ENCODE measurements at regions not wholly inside any gene's neighbourhood (a gene's known extent, or its start where the extent isn't known, plus 50 kb on each side); places are given as distances from the start of the nearest gene placed in this dataset.

- Histone ChIP-seq H3K9me2 (ENCODE audit: insufficient read depth, low read length) (no peaks in the 10 kb centered on the region), H3K79me2 (replicated peaks; ENCODE audit: insufficient read depth, low read length) (no peaks in the 10 kb centered on the region), H2AFZ (ENCODE audit: low read depth, low read length) (no peak overlapping the region), H3K36me3 (ENCODE audit: insufficient read depth, low read length) (no peaks in the 10 kb centered on the region), H3K27me3 (ENCODE audit: insufficient read depth, low read depth, low read length) (no peaks in the 10 kb centered on the region), H4K20me1 (ENCODE audit: insufficient read depth) (no peaks in the 10 kb centered on the region), H3K27ac (ENCODE audit: low read length) (no peak overlapping the region), H3K9ac (ENCODE audit: low read length) (no peak overlapping the region), H3K4me2 (ENCODE audit: low read length) (no peak overlapping the region), H3K4me3 (ENCODE audit: low read length) (no peak overlapping the region), H3K9me3 (ENCODE audit: low read length) (no peaks in the 10 kb centered on the region), H3F3A (ENCODE audit: insufficient read depth, low read length, poor library complexity, severe bottlenecking) (no peaks in the 10 kb centered on the region)
- TF ChIP-seq EZH2 (IDR thresholded peaks at IDR 0.05; ENCODE audit: borderline replicate concordance, insufficient read depth, low read length, poor library complexity, severe bottlenecking), result no peak
- no peak for TF ChIP-seq CTCF (IDR thresholded peaks at IDR 0.05; ENCODE audit: poor library complexity, severe bottlenecking)
- no peak for TF ChIP-seq POLR2AphosphoS5 (IDR thresholded peaks at IDR 0.05)
- no peak for TF ChIP-seq TAF1 (IDR thresholded peaks at IDR 0.05; ENCODE audit: low read depth)
- no peak for TF ChIP-seq EP300 (conservative IDR thresholded peaks at IDR 0.05; ENCODE audit: poor library complexity, severe bottlenecking)
- TF ChIP-seq SMC3 (conservative IDR thresholded peaks at IDR 0.05; ENCODE audit: poor library complexity), result no peak
- no peak for TF ChIP-seq REST (IDR thresholded peaks at IDR 0.05; ENCODE audit: borderline replicate concordance)
Observed at GRCh38 chr12:127600211-127600610, 666.8 kb upstream of the TMEM132C start.

- no peaks in the 10 kb centered on the region for H3K9me2 ChIP-seq (ENCODE audit: insufficient read depth, low read length)
- H3K27me3 ChIP-seq (ENCODE audit: insufficient read depth, low read depth, low read length), result no peaks in the 10 kb centered on the region
- H3K79me2 ChIP-seq (replicated peaks; ENCODE audit: insufficient read depth, low read length), result no peaks in the 10 kb centered on the region
- H3K9ac ChIP-seq (ENCODE audit: low read length), result no peak overlapping the region
- no peaks in the 10 kb centered on the region for H3K36me3 ChIP-seq (ENCODE audit: insufficient read depth, low read length)
- H3F3A ChIP-seq (ENCODE audit: insufficient read depth, low read length, poor library complexity, severe bottlenecking), result no peaks in the 10 kb centered on the region
- TF ChIP-seq CTCF (IDR thresholded peaks at IDR 0.05; ENCODE audit: poor library complexity, severe bottlenecking), result no peak
- no peak for TF ChIP-seq POLR2AphosphoS5 (IDR thresholded peaks at IDR 0.05)
- no peak for TF ChIP-seq TAF1 (IDR thresholded peaks at IDR 0.05; ENCODE audit: low read depth)
- no peak for TF ChIP-seq EZH2 (IDR thresholded peaks at IDR 0.05; ENCODE audit: borderline replicate concordance, insufficient read depth, low read length, poor library complexity, severe bottlenecking)
- no peak for TF ChIP-seq EP300 (conservative IDR thresholded peaks at IDR 0.05; ENCODE audit: poor library complexity, severe bottlenecking)
- no peak for TF ChIP-seq SMC3 (conservative IDR thresholded peaks at IDR 0.05; ENCODE audit: poor library complexity)
- TF ChIP-seq RAD21 (conservative IDR thresholded peaks at IDR 0.05), result no peak
- no peak for TF ChIP-seq REST (IDR thresholded peaks at IDR 0.05; ENCODE audit: borderline replicate concordance)
- no peak for TF ChIP-seq MXI1 (conservative IDR thresholded peaks at IDR 0.05; ENCODE audit: poor library complexity, severe bottlenecking)
- H3K4me2 ChIP-seq (ENCODE audit: low read length), result no peak overlapping the region
- H3K27ac ChIP-seq (ENCODE audit: low read length), result no peak overlapping the region
- H4K20me1 ChIP-seq (ENCODE audit: insufficient read depth), result no peaks in the 10 kb centered on the region
- H2AFZ ChIP-seq (ENCODE audit: low read depth, low read length), result no peak overlapping the region
- H3K4me3 ChIP-seq (ENCODE audit: low read length), result no peak overlapping the region
- no peaks in the 10 kb centered on the region for H3K9me3 ChIP-seq (ENCODE audit: low read length)
Observed at GRCh38 chr12:127606476-127607015, 660.4 kb upstream of the TMEM132C start.
